ENCODE measurements at regions not wholly inside any gene's neighbourhood (a gene's known extent, or its start where the extent isn't known, plus 50 kb on each side); places are given as distances from the start of the nearest gene placed in this dataset.

DNA sequence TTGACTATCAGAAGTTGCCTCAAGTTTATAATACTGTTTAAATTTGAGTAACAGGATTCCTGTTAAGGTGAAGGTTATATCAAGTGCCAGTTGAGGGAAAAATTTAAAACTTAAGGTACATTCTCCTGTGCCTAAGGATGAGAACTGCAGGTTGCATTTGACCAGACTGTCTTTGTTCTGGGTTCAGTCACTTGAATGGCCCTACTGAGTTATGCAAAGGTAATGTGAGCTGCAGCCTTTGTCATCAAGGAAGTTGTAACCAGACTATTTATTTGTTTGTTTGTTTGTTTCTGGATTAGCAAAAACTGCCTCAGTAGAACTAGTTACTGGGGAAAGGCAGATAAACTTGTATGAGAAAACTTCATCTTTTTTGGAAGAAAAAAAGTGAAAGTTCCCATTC, 131.9 kb downstream of the ATOH1 start:
- no peaks in the 10 kb centered on the region for H3K9me2 ChIP-seq (ENCODE audit: insufficient read depth)
- Mint-ChIP-seq H3K36me3 (ENCODE audit: low read depth) (no peaks in the 10 kb centered on the region), H3K4me3 (no peak overlapping the region), H3K27me3 (ENCODE audit: insufficient read depth, low read depth, poor library complexity) (no peaks in the 10 kb centered on the region), H3K27ac (peak overlapping the region; percentile 45), H3K4me1 (peaks cover 16% of the 10 kb centered on the region; the same call in 2 of the 3 replicates), H3K9me3 (no peaks in the 10 kb centered on the region; the same call in 2 of the 3 replicates)
- peak overlapping the region; percentile 4; the same call in 1 of the 2 replicates for H3K4me3 ChIP-seq
- peaks cover 16% of the 10 kb centered on the region for H3K4me1 ChIP-seq (ENCODE audit: insufficient read depth)
- no peak overlapping the region for H3K27ac ChIP-seq (ENCODE audit: low read depth)
- no peaks in the 10 kb centered on the region for H3K36me3 ChIP-seq (ENCODE audit: insufficient read depth)
- H4K20me1 ChIP-seq (replicated peaks; ENCODE audit: insufficient read depth), result no peaks in the 10 kb centered on the region
- no peaks in the 10 kb centered on the region for H3F3A ChIP-seq (replicated peaks; ENCODE audit: low read depth)
- peak overlapping the region; percentile 6; the same call in 1 of the 2 replicates for H3K4me2 ChIP-seq
- TF ChIP-seq ZNF331 (CRISPR knock-in tag; IDR thresholded peaks at IDR 0.05; ENCODE audit: low read depth) (no peak), EZH2phosphoT487 (IDR thresholded peaks at IDR 0.05; ENCODE audit: unreplicated experiment) (no peak)
- H3K27me3 ChIP-seq (ENCODE audit: insufficient read depth), result no peaks in the 10 kb centered on the region
- peak; percentile 47 for DNase-seq (ENCODE audit: low spot score)
- H3K79me2 ChIP-seq (replicated peaks; ENCODE audit: insufficient read depth), result no peaks in the 10 kb centered on the region
- H2AFZ ChIP-seq, result peak overlapping the region; percentile 44; the same call in 1 of the 2 replicates
- peak; percentile 88 for ATAC-seq

DNA sequence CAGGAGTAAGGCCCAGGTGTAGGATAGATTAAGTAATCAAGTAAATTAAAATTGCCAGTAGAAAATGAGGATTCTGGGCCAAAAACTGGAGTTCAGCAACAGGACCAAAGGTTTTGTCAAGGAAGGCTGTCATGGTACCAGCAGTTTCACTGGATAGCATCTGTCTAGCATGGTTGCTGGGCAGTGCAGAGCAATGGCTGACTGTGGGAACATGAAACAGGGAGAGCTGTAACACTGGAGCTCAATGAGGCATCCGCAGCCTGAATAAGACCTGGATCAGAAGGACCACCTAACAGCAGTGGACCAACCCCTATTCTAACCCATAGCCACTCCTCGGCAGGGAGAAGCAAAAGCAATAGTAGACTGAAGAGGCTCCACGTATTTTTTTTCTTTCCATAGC, 132.4 kb downstream of the ATOH1 start:
- Histone ChIP-seq H3K27me3 (ENCODE audit: insufficient read depth) (no peaks in the 10 kb centered on the region), H4K20me1 (replicated peaks; ENCODE audit: insufficient read depth) (no peaks in the 10 kb centered on the region), H3F3A (replicated peaks; ENCODE audit: low read depth) (no peaks in the 10 kb centered on the region), H3K4me2 (peak overlapping the region; percentile 6; the same call in 1 of the 2 replicates), H2AFZ (peak overlapping the region; percentile 44; the same call in 1 of the 2 replicates), H3K4me3 (peak overlapping the region; percentile 4; the same call in 1 of the 2 replicates), H3K36me3 (ENCODE audit: insufficient read depth) (no peaks in the 10 kb centered on the region), H3K79me2 (replicated peaks; ENCODE audit: insufficient read depth) (no peaks in the 10 kb centered on the region), H3K27ac (ENCODE audit: low read depth) (no peak overlapping the region), H3K4me1 (ENCODE audit: insufficient read depth) (peaks cover 16% of the 10 kb centered on the region), H3K9me2 (ENCODE audit: insufficient read depth) (no peaks in the 10 kb centered on the region)
- H3K9me3 Mint-ChIP-seq, result no peaks in the 10 kb centered on the region; the same call in 2 of the 3 replicates
- no peak overlapping the region for H3K4me3 Mint-ChIP-seq
- no peaks in the 10 kb centered on the region for H3K27me3 Mint-ChIP-seq (ENCODE audit: insufficient read depth, low read depth, poor library complexity)
- DNase-seq (ENCODE audit: low spot score) (no peak), ATAC-seq (peak; percentile 67)
- peaks cover 16% of the 10 kb centered on the region; the same call in 2 of the 3 replicates for H3K4me1 Mint-ChIP-seq
- peak overlapping the region; percentile 45 for H3K27ac Mint-ChIP-seq
- H3K36me3 Mint-ChIP-seq (ENCODE audit: low read depth), result no peaks in the 10 kb centered on the region
- no peak for TF ChIP-seq ZNF114 (CRISPR knock-in tag; IDR thresholded peaks at IDR 0.05)
- no peak for TF ChIP-seq POLR2AphosphoS5 (IDR thresholded peaks at IDR 0.05; ENCODE audit: low read depth)
- TF ChIP-seq, protein P1, sequence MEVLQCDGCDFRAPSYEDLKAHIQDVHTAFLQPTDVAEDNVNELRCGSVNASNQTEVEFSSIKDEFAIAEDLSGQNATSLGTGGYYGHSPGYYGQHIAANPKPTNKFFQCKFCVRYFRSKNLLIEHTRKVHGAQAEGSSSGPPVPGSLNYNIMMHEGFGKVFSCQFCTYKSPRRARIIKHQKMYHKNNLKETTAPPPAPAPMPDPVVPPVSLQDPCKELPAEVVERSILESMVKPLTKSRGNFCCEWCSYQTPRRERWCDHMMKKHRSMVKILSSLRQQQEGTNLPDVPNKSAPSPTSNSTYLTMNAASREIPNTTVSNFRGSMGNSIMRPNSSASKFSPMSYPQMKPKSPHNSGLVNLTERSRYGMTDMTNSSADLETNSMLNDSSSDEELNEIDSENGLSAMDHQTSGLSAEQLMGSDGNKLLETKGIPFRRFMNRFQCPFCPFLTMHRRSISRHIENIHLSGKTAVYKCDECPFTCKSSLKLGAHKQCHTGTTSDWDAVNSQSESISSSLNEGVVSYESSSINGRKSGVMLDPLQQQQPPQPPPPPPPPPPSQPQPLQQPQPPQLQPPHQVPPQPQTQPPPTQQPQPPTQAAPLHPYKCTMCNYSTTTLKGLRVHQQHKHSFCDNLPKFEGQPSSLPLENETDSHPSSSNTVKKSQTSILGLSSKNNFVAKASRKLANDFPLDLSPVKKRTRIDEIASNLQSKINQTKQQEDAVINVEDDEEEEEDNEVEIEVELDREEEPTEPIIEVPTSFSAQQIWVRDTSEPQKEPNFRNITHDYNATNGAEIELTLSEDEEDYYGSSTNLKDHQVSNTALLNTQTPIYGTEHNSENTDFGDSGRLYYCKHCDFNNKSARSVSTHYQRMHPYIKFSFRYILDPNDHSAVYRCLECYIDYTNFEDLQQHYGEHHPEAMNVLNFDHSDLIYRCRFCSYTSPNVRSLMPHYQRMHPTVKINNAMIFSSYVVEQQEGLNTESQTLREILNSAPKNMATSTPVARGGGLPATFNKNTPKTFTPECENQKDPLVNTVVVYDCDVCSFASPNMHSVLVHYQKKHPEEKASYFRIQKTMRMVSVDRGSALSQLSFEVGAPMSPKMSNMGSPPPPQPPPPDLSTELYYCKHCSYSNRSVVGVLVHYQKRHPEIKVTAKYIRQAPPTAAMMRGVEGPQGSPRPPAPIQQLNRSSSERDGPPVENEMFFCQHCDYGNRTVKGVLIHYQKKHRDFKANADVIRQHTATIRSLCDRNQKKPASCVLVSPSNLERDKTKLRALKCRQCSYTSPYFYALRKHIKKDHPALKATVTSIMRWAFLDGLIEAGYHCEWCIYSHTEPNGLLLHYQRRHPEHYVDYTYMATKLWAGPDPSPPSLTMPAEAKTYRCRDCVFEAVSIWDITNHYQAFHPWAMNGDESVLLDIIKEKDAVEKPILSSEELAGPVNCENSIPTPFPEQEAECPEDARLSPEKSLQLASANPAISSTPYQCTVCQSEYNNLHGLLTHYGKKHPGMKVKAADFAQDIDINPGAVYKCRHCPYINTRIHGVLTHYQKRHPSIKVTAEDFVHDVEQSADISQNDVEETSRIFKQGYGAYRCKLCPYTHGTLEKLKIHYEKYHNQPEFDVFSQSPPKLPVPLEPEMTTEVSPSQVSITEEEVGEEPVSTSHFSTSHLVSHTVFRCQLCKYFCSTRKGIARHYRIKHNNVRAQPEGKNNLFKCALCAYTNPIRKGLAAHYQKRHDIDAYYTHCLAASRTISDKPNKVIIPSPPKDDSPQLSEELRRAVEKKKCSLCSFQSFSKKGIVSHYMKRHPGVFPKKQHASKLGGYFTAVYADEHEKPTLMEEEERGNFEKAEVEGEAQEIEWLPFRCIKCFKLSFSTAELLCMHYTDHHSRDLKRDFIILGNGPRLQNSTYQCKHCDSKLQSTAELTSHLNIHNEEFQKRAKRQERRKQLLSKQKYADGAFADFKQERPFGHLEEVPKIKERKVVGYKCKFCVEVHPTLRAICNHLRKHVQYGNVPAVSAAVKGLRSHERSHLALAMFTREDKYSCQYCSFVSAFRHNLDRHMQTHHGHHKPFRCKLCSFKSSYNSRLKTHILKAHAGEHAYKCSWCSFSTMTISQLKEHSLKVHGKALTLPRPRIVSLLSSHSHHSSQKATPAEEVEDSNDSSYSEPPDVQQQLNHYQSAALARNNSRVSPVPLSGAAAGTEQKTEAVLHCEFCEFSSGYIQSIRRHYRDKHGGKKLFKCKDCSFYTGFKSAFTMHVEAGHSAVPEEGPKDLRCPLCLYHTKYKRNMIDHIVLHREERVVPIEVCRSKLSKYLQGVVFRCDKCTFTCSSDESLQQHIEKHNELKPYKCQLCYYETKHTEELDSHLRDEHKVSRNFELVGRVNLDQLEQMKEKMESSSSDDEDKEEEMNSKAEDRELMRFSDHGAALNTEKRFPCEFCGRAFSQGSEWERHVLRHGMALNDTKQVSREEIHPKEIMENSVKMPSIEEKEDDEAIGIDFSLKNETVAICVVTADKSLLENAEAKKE (CRISPR knock-in tag; IDR thresholded peaks at IDR 0.05), result no peak
- TF ChIP-seq CREB1 (CRISPR knock-in tag; IDR thresholded peaks at IDR 0.05; ENCODE audit: low read depth), result no peak
- TF ChIP-seq, protein P2, sequence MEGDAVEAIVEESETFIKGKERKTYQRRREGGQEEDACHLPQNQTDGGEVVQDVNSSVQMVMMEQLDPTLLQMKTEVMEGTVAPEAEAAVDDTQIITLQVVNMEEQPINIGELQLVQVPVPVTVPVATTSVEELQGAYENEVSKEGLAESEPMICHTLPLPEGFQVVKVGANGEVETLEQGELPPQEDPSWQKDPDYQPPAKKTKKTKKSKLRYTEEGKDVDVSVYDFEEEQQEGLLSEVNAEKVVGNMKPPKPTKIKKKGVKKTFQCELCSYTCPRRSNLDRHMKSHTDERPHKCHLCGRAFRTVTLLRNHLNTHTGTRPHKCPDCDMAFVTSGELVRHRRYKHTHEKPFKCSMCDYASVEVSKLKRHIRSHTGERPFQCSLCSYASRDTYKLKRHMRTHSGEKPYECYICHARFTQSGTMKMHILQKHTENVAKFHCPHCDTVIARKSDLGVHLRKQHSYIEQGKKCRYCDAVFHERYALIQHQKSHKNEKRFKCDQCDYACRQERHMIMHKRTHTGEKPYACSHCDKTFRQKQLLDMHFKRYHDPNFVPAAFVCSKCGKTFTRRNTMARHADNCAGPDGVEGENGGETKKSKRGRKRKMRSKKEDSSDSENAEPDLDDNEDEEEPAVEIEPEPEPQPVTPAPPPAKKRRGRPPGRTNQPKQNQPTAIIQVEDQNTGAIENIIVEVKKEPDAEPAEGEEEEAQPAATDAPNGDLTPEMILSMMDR (conservative IDR thresholded peaks at IDR 0.05; ENCODE audit: low read depth in 2 of 2), result no peak
- TF ChIP-seq ZNF331 (CRISPR knock-in tag; IDR thresholded peaks at IDR 0.05; ENCODE audit: low read depth), result no peak
- TF ChIP-seq, protein P3, sequence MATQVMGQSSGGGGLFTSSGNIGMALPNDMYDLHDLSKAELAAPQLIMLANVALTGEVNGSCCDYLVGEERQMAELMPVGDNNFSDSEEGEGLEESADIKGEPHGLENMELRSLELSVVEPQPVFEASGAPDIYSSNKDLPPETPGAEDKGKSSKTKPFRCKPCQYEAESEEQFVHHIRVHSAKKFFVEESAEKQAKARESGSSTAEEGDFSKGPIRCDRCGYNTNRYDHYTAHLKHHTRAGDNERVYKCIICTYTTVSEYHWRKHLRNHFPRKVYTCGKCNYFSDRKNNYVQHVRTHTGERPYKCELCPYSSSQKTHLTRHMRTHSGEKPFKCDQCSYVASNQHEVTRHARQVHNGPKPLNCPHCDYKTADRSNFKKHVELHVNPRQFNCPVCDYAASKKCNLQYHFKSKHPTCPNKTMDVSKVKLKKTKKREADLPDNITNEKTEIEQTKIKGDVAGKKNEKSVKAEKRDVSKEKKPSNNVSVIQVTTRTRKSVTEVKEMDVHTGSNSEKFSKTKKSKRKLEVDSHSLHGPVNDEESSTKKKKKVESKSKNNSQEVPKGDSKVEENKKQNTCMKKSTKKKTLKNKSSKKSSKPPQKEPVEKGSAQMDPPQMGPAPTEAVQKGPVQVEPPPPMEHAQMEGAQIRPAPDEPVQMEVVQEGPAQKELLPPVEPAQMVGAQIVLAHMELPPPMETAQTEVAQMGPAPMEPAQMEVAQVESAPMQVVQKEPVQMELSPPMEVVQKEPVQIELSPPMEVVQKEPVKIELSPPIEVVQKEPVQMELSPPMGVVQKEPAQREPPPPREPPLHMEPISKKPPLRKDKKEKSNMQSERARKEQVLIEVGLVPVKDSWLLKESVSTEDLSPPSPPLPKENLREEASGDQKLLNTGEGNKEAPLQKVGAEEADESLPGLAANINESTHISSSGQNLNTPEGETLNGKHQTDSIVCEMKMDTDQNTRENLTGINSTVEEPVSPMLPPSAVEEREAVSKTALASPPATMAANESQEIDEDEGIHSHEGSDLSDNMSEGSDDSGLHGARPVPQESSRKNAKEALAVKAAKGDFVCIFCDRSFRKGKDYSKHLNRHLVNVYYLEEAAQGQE (IDR thresholded peaks at IDR 0.05; ENCODE audit: unreplicated experiment), result no peak
- no peak for TF ChIP-seq EZH2 (IDR thresholded peaks at IDR 0.05; ENCODE audit: low read depth, unreplicated experiment)
- no peak for TF ChIP-seq STAT1 (IDR thresholded peaks at IDR 0.05; ENCODE audit: unreplicated experiment)
- no peak for TF ChIP-seq EZH2phosphoT487 (IDR thresholded peaks at IDR 0.05; ENCODE audit: unreplicated experiment)

Measured in GM23338 (cell line).